ENCODE measurements at regions not wholly inside any gene's neighbourhood (a gene's known extent, or its start where the extent isn't known, plus 50 kb on each side); places are given as distances from the start of the nearest gene placed in this dataset.

GRCh38 chr14:22008766-22009165, 335.1 kb upstream of the OR4E1 start:
- Histone ChIP-seq H3K4me3 (ENCODE audit: low read length) (no peak overlapping the region), H3K4me2 (ENCODE audit: low read length) (no peak overlapping the region), H3K27ac (ENCODE audit: low read depth, low read length) (no peak overlapping the region), H3K79me2 (ENCODE audit: control insufficient read depth, low read length) (no peaks in the 10 kb centered on the region), H3K9me2 (replicated peaks; ENCODE audit: control insufficient read depth, low read length) (no peaks in the 10 kb centered on the region), H4K20me1 (ENCODE audit: control insufficient read depth, insufficient read depth, low read depth, low read length) (no peaks in the 10 kb centered on the region), H3K27me3 (ENCODE audit: control insufficient read depth, low read length) (no peaks in the 10 kb centered on the region; the same call in 1 of the 2 replicates), H3K36me3 (ENCODE audit: control insufficient read depth, low read length) (no peaks in the 10 kb centered on the region), H3K4me1 (ENCODE audit: control insufficient read depth, low read length) (no peaks in the 10 kb centered on the region), H3F3A (ENCODE audit: control insufficient read depth, insufficient read depth) (no peaks in the 10 kb centered on the region), H3K9me3 (ENCODE audit: control insufficient read depth, insufficient read depth, low read length) (no peaks in the 10 kb centered on the region)
- TF ChIP-seq EZH2phosphoT487 (IDR thresholded peaks at IDR 0.05; ENCODE audit: borderline replicate concordance, low read length) (no peak), CTCF (IDR thresholded peaks at IDR 0.05; ENCODE audit: low read depth, low read length, poor library complexity, severe bottlenecking) (no peak)

GRCh38 chr14:22007784-22008412, 334.3 kb upstream of the OR4E1 start:
- Histone ChIP-seq H3K27me3 (ENCODE audit: control insufficient read depth, low read length) (no peaks in the 10 kb centered on the region; the same call in 1 of the 2 replicates), H3K36me3 (ENCODE audit: control insufficient read depth, low read length) (no peaks in the 10 kb centered on the region), H3K4me1 (ENCODE audit: control insufficient read depth, low read length) (no peaks in the 10 kb centered on the region), H3K79me2 (ENCODE audit: control insufficient read depth, low read length) (no peaks in the 10 kb centered on the region), H4K20me1 (ENCODE audit: control insufficient read depth, insufficient read depth, low read depth, low read length) (no peaks in the 10 kb centered on the region), H3K27ac (ENCODE audit: low read depth, low read length) (no peak overlapping the region), H3K9me2 (replicated peaks; ENCODE audit: control insufficient read depth, low read length) (no peaks in the 10 kb centered on the region), H3K4me3 (ENCODE audit: low read length) (no peak overlapping the region), H3K9me3 (ENCODE audit: control insufficient read depth, insufficient read depth, low read length) (no peaks in the 10 kb centered on the region), H3F3A (ENCODE audit: control insufficient read depth, insufficient read depth) (no peaks in the 10 kb centered on the region), H3K4me2 (ENCODE audit: low read length) (no peak overlapping the region)
- no peak for TF ChIP-seq CTCF (IDR thresholded peaks at IDR 0.05; ENCODE audit: low read depth, low read length, poor library complexity, severe bottlenecking)
- TF ChIP-seq EZH2phosphoT487 (IDR thresholded peaks at IDR 0.05; ENCODE audit: borderline replicate concordance, low read length): no peak

GRCh38 chr14:22007363-22007762, 333.7 kb upstream of the OR4E1 start:
- Histone ChIP-seq H3F3A (ENCODE audit: control insufficient read depth, insufficient read depth) (no peaks in the 10 kb centered on the region), H3K4me1 (ENCODE audit: control insufficient read depth, low read length) (no peaks in the 10 kb centered on the region), H3K79me2 (ENCODE audit: control insufficient read depth, low read length) (no peaks in the 10 kb centered on the region), H3K27ac (ENCODE audit: low read depth, low read length) (no peak overlapping the region), H3K4me2 (ENCODE audit: low read length) (no peak overlapping the region), H3K9me2 (replicated peaks; ENCODE audit: control insufficient read depth, low read length) (no peaks in the 10 kb centered on the region), H3K36me3 (ENCODE audit: control insufficient read depth, low read length) (no peaks in the 10 kb centered on the region), H3K4me3 (ENCODE audit: low read length) (no peak overlapping the region), H3K9me3 (ENCODE audit: control insufficient read depth, insufficient read depth, low read length) (no peaks in the 10 kb centered on the region), H4K20me1 (ENCODE audit: control insufficient read depth, insufficient read depth, low read depth, low read length) (no peaks in the 10 kb centered on the region), H3K27me3 (ENCODE audit: control insufficient read depth, low read length) (no peaks in the 10 kb centered on the region; the same call in 1 of the 2 replicates)
- TF ChIP-seq CTCF (IDR thresholded peaks at IDR 0.05; ENCODE audit: low read depth, low read length, poor library complexity, severe bottlenecking) (no peak), EZH2phosphoT487 (IDR thresholded peaks at IDR 0.05; ENCODE audit: borderline replicate concordance, low read length) (no peak)

All from DOHH2 (cell line).